ENCODE measurements at regions not wholly inside any gene's neighbourhood (a gene's known extent, or its start where the extent isn't known, plus 50 kb on each side); places are given as distances from the start of the nearest gene placed in this dataset.

- TF ChIP-seq ZNF678 (CRISPR knock-in tag; IDR thresholded peaks at IDR 0.05) (no peak), ZSCAN29 (CRISPR knock-in tag; conservative IDR thresholded peaks at IDR 0.05) (no peak)
These were observed 224.3 kb upstream of the EEF2KMT start for GRCh38 chr16:5321930-5322329.

Measured in HepG2 (cell line).